Posterior cingulate gyrus (tissue), 11 donors: ENCODE measurements at regions not wholly inside any gene's neighbourhood (a gene's known extent, or its start where the extent isn't known, plus 50 kb on each side); places are given as distances from the start of the nearest gene placed in this dataset.
A peak's percentile ranks its signal among the peaks of the same experiment; 100 is the strongest.

Experiments
- DNase-seq, 10 donors: peaks; one replicate each; pipeline versions ENCODE4 v3.0.0 to v3.0.0-alpha.2; 2020 to 2021; ENCODE audit warnings: mixed read lengths in 3 of 10
- intact Hi-C: fragments of 100-400 bp; cut with DNase I; formaldehyde crosslinking; loops from one replicate; pipeline ENCODE4 v1.15.1; 2023

DNA sequence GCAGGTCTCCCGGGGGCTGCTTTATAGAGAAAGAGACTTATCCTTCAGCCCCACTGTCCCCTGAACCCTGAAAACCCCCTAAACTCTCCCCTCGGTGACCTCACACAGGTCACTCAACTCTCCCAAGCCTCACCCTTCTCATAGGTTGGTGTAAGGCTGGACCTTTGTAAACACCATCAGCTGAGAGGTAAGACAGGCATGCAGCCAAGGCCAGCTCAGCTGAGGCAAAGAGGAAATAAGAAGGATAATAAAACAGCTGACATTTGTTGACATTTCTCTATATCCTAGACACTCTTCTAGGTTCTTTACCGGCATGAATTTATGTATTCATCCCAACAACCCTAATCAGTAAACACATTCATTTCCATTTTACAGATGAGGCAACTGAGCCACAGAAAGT is 134.3 kb downstream of the CCT6B start:
- intact Hi-C loops = no loop called here
- DNase-seq = no peak

DNA sequence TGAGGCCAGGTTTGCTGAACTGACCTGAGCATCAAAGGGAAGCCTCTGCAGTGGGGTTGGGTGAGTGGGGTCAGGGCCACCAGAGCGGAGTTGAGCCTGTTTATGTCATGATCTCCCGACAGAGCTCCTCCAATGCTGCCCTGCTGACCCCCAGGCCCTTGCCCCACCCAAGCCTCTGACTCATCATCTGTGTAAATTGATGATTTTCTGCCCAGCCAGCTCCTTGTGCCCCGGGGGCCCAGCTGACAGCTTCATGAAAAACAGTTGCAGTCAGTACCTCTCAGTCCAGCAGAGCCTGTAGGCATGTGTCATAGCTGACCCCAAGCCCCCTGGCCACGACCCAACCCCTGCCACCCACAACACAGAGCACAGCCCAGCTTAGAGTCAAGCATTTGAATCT is 134.9 kb downstream of the CCT6B start:
- intact Hi-C loops = no loop called here
- DNase-seq = no peak

DNA sequence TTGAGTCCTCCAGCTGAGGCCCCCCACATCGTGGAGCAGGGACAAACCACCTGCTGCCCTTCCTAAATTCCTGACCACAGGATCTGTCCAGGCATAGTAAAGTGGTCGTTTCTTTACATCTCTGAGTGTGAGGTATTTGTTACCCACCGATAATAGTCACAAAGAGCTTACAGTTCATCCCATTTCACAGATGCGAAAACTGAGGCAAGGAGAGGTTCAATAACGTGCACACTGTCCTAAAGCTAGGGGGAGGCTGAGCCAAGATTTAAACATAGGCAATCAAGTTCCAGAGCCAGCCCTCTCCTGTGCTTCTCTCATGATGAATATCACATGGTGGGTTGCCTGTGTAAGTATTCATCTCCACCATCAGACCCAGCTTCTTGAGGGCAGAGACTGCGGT is 135.4 kb downstream of the CCT6B start:
- intact Hi-C loops = no loop called here

DNA sequence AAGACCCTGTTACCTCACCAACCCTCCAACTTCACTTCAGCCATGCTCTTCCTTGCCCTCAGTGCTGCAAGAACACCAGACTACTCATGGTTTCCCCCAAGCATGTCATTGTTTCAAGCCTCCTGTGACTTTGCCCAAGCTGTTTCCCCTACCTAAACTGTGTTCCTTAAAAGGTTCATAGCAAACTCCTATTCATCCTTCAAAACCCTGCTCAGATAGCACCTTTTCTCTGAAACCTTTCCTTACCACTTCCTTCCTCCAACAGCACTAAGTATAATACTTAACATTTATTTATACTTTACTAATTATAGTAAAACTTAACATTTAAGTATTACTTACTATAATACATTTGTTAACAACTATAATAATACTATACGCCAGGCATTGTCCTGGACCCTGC is 136.2 kb downstream of the CCT6B start:
- intact Hi-C loops = no loop called here
- no peak for DNase-seq

More for the DNA sequence above, 135.4 kb downstream of the CCT6B start:
- no peak for DNase-seq

DNA sequence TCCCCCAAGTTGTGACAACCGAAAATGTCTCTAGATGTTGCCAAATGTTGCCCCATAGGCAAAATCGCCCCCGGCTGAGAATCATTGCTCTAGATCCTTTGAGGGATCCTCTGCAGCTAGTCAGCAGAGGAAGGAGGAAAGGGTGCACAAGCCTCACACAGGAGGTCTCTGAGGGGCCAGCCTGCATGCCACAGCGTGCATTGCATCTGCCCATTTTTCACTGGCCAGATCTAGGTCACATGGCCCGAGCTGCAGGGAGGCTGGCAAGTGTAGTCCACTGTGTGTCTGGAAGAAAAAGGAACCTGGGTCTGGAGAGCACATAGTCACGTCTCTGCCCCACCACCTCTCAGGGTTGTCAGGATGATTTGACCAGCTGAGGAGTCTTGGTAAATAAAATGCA is 138.2 kb downstream of the CCT6B start:
- no peak for DNase-seq
- intact Hi-C loops = no loop called here

DNA sequence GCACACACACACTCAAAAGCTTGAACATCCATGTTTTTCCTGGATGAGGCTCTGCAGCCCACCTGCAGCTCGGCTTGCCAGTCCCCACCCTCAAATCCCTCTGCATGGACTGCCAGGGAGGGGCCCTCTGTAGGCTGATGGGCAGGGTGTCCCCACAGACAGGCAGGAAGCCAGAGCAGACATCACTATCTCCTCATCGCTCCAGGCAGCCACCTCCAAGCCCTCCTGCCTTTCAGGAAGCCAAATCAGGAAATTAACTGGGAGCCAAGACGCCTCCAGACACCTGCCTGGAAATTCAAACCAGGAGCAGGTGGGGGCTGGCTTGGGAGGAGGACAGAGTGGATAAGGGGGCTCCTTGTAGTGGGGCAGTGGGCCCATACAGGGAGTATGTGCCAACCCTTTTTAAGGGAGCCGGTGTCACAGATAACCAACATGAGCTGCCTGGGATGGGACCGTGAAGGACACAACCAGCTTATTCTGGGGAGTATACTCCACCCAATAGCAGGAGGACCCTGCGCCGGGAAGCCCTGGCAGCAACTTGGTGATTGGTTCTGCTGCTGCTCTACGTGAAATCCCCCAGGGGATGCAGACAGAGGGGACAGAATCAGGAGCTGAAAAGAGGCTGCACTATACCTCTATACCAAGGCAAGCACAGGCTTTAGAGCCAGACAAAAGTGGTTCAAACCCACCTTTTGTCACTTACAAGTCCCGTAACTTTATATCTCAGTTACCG is 139.1 kb downstream of the CCT6B start:
- peak in 3 of 10 donors; percentile 15 to 85 (median 37) for DNase-seq
- intact Hi-C loops = no loop called here

DNA sequence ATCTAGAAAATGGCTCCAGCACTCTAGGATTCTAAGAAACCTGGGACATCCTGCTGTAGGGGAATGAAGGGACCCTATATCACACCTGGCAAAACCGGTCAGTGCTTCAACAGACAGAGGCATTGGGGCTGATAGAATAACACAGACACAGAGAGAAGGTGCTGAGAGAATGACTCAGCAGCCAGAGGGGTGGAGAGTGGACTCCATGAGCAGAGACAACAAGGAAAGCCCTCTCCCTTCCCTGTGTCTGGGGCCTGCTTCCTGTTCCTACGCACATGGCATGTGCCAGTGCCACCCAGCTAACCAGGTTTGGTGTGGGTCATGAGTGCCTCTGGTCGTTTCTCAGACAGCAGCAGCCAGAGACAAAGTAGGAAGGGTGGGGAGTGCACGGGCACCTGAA is 140.3 kb downstream of the CCT6B start:
- intact Hi-C loops = no loop called here
- no peak for DNase-seq

DNA sequence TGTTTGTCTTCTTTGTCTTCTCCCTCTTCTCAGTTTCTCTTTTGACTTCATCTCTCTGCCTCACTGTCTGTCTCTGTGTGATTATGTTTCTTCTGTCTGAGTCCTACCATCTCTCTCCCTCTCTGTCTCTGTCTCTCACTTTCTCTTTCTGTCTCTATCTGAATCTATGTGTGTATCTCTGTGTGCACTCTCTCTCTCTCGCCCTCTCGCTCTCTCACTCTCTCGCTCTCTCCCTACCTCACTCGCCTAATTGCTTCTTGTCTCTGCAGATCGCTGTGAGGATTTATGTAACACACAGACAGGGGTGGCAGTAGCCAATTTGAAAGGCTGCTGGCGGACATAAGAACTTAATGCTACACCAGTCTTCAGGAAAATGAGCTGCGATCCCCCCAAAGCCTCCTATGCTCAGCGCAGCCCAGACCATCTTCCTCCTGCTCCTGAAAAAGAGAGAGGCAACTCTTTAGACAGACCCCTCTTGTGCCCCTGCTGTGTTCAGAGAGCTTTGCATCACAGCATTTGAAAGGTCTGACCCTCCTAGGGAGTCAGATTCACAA is 140.9 kb downstream of the CCT6B start:
- no peak for DNase-seq
- intact Hi-C loops = no loop called here

DNA sequence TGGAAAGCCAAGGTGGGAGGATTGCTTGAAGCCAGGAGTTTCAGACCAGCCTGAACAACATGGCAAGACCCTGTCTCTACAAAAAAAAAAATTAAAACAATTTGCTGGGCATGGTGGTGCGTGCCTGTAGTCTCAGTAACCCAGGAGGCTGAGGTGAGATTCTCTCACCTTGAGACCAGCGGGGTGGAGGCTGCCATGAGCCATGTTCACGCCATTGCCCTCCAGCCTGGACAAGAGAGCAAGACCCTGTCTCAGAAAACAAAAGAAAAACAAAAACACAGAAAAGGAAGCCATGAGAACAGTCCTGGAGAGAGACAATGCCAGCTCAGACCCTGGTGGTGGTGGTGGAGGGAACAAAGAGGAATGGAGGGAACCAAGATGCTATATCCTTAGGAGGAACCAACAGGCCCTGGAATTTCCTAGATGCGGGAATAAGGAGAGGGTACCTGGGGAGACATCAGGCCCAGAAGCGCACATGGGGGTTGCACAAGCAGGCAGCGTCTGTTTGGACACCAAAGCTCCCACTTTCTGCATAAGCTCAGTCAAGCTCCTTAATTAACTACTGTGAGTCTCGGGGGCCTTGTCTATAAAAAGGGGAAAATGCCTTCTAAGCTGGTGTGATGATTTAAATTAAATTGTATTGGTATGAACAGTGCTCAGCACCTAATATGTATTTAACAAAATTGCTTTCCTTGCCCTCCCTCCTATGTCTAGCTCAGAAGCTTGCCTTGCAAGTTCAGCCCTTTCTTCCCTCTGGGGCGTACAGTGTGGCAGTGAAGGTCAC is 143.8 kb downstream of the CCT6B start:
- DNase-seq = no peak
- intact Hi-C loops = no loop called here

DNA sequence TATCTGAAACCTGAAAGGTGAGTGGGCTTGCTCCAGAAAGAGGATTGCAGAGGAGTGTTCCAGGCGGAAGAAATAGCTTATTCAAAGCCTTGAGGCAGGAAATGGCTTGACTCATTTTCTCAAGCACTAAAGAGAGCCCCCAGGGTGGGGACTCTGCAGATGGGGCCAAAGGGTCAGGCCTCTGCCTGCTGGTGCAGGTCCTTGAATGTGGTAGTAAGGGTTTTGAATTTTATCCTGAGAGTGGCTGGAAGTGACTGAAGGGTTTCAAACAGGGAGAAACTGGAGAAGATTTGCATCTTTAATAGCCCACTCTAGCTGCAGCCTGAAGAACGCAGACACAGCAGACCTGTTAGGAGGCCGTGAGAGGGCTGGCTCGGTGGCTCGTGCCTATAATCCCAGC is 144.4 kb downstream of the CCT6B start:
- intact Hi-C loops = no loop called here
- no peak for DNase-seq

DNA sequence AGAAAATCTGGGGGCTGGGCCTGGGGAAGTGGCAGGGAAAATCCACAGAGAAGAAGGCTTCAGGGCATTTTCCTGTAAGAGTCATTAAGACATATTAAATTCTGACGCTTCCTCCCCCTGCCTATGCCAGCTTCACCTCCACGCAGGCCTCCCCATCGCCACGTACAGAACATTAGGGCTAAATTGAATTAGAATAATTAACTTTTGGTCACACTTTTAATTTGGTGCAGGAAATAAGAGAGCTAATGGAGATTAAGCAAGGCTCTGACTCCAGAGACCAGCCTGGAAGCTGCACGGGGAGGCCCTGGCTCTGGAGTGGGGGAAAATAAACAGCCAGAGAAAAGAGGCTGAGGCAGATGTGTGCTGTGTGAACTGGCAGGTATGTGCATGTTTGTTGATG is 148.0 kb downstream of the CCT6B start:
- no peak for DNase-seq
- intact Hi-C loops = no loop called here

DNA sequence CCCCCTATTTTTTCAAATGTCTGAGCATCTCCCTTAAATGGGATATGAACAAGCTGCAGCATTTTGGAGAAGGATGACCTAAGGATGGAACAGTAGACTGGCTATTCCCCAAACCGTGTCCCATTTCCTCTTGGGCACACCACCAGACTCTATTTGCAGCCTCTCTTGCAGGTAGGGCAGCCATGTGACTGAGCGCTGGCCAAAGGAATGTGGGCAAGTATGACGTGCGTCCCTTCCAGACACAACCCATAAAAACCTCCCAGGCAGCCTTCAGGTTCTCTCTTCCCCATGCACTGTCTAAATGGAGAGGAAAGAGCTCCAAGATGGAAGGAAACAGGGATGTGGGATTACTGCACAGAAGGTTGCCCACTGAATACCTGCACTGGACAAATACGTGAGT is 149.7 kb downstream of the CCT6B start:
- no peak for DNase-seq
- intact Hi-C loops = no loop called here

DNA sequence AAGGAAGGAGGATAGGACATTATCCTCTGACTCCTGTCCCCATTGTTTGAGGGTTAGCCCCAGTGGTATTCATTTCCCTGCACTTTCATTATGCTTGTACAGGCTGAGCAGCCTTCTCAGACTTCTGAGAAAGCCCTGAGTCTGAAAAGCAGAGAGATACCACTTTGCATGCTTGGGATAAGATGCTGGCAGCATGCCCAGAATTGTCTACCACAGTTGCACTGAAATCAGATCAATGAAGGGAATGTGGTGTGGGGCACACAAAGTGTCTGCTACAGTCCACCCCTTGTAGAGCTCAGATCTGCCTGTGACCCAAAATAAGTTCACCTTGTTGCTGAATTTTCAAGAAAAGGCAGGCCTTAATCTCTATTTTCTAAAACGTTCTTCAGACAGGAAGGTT is 160.6 kb downstream of the CCT6B start:
- intact Hi-C loops = no loop called here

DNA sequence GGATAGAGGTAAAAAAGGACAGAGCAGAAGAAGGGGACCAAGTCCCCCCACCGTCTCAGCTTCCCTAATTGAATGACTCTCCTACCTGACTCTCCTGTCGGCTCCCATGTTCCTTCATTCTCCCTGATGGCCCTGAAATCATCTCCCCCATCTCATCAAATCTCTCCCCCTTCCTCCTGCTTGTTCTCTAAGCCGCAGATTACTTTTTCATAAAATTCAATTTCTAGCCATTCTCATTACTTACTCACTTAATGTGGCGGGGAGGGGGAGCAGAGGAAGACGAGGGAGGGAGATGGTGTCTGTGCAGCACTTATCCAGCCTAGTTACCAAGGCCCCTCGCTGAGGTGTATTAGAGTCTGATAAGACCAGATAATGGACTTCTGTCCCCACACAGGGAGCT is 161.5 kb downstream of the CCT6B start:
- intact Hi-C loops = no loop called here
- no peak for DNase-seq

More for the DNA sequence above, 160.6 kb downstream of the CCT6B start:
- no peak for DNase-seq

DNA sequence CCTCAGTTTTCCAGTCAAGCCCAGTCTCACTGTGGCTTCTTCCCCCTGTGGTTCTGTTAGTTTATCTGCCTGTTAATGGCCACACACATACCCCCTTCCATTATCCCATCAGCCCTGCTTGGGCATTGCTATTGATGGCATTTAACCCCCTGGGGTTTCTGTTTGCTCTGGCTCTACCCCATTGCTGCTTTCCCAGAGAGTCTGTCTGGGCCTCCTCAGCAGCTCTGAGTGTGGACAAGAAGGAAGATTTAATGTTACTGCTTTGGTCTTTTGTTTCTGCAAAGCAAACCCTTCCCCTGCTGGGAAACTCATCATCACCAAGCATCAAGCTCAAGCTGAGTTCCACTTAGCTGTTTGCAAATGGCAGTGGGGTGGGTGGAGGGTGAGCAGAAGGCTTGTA is 162.7 kb downstream of the CCT6B start:
- intact Hi-C loops = no loop called here

DNA sequence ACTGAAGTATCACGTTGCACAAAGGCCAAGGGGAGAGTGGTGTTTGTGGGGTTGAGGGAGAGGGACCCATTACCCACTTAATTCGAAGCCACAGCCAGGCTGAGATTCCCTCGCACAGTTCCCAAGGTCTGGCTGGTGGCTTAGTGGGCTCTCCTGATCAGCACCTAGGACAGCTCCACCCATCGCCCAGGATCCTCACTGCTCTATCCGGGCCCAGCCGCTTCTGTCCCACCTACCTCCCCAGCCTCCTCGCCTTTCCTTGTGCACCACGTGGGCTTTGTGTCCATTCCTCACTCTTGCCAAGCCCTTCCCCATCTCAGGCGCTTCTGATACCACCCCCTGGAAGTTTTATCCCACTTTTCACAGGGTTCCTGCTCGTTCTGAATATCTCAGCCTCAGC is 163.5 kb downstream of the CCT6B start:
- intact Hi-C loops = no loop called here
- no peak for DNase-seq

More for the DNA sequence above, 162.7 kb downstream of the CCT6B start:
- no peak for DNase-seq

DNA sequence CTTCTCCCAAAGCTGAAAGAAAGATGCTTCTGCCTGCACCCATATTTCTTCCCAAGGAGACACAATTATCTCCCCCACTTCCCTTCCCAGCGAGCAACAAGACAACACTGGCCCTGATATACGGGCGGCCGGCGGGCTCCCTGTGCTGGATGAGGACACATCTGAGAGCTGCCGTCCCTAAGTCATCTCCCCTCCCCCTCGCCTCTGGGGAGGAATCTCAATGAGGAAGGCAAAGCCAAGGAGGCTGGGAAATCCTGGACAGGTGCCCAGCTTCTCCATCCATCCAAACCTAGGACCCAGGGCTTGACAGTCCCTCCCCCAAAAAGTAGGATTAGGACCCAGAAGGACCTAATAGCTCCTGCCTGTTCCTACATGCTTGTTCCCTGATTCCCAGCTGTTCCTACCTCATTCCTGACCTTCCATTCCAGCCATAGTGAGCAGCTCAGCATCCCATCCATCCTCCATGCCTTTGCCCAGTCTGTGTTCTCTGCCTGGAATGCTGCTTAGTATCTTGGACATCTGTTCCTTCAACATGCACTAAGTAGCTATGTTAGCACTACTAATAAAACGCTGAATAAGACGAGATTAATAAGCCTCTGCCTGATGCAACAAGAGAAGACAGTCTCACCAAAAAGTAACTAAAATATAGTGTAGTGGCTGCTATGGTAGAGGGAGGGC is 167.9 kb downstream of the CCT6B start:
- DNase-seq = peak in 1 of 10 donors; percentile 60
- intact Hi-C loops = no loop called here

DNA sequence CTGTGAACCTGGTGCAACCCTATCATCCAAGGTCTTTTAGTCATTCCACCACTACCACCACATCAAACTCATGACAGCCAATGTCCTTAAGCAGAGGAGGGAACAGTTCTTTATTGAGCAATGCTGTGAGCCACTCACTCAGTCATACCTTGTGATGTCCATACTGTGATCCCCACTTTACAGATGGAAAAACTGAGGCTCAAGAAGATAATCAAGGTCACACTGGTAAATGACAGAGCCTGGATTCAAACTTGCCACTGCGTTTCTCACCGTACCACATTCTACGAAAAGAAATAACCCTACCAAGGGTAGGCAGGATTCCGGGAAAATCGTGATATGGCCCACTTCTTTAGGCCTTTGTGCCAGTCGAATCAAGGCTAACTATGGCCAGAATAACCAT is 172.6 kb downstream of the CCT6B start:
- intact Hi-C loops = no loop called here
- no peak for DNase-seq

DNA sequence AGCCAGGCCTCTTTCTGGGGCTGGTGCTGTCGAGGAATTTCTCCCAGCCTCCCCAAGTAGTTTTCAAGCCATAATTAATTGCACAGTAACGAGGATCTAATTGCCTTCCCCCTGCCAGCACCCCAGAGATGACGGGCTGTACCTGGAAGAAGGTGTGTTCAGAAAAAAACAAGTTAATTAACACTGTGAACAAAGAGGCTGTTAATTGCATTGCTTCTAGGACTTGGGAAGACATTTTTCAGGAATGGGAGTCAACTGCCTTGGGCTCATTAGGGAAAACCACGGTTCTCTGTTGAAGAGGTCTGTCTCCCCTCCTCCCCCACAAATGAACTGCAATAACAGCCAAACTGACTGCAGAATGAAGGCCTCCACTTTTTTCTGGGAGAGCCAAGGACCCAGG is 176.7 kb downstream of the CCT6B start:
- intact Hi-C loops = no loop called here
- no peak for DNase-seq

DNA sequence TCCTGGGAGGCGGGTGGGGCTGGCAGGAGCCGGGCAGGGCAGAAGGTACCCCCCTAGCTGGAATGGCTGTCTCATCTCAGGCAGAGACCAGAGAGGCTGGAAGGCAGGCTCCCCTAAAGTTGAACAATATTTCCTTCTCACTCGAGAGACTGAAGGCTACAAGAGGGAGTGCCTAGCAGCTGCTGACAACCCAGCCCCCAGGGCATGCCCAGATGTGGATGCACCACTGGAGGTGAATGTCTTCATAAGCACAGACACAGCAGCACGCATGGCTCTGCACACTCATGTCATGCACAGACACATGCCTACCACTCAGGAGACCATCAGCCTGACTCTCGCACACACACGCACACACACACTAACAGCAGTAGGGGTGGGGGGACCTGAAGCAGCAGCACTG is 179.0 kb downstream of the CCT6B start:
- no peak for DNase-seq

DNA sequence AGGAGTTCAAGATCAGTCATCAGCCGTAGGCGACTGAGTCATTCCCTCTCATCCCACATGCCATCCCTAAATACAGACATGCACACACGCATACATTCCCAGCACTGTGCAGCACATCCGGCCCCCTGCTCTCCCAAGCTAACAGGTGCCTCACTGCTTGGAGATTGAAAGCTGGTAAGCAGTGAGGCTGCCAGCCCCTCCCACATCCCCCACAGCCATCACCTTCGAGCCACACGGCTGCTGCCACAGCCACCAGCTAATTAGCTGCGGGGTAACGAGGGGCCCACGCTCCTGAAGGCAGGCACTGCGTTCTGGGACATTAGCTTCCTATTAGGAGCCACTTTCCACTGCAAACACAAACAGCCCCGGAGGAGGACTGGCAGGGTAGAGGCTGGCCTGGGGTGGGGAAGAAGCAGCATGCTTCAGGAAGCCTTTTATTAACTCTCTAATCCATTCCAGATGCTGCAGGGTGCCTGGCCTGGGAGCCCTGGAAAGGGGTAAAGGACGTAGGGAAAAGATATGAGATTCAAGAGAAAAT is 179.6 kb downstream of the CCT6B start:
- DNase-seq = peak in 2 of 10 donors; percentile 9 to 16
- intact Hi-C loops = no loop called here

More for the DNA sequence above, 179.0 kb downstream of the CCT6B start:
- intact Hi-C loops = no loop called here
